ENCODE measurements at regions not wholly inside any gene's neighbourhood (a gene's known extent, or its start where the extent isn't known, plus 50 kb on each side); places are given as distances from the start of the nearest gene placed in this dataset.

GRCh38 chr2:180871649-180872048, 108.8 kb upstream of the UBE2E3 start:
- DNase-seq, result no peak
- peaks cover 0 to under 1% (median 0%) of the 10 kb centered on the region in 8 donors for H3K9me3 ChIP-seq
- TF ChIP-seq POLR2A (IDR thresholded peaks at IDR 0.05), result no peak
- no peak for TF ChIP-seq CTCF (IDR thresholded peaks at IDR 0.05 in 8 of 11, conservative IDR thresholded peaks at IDR 0.05 in 3 of 11)
- no peak for TF ChIP-seq POLR2AphosphoS5 (IDR thresholded peaks at IDR 0.05)
- no peaks in the 10 kb centered on the region for H3K36me3 ChIP-seq
- intact Hi-C loops (cut with DNase I; ENCODE audit: low total_unique reads), result no loop called here
- no peak overlapping the region for H3K27ac ChIP-seq
- 57 to 70% (median 64%) methylated on average over 4 of the region's 4 CpGs for WGBS, 5 donors
- H3K4me1 ChIP-seq, result no peaks in the 10 kb centered on the region
- no peak overlapping the region for H3K4me3 ChIP-seq
- peaks cover 0 to 10% (median 0%) of the 10 kb centered on the region in 7 donors for H3K27me3 ChIP-seq (replicated peaks in 1 of 7)

- intact Hi-C loops (cut with DNase I; ENCODE audit: low total_unique reads), result no loop called here
- TF ChIP-seq POLR2A (IDR thresholded peaks at IDR 0.05), result no peak
- TF ChIP-seq POLR2AphosphoS5 (IDR thresholded peaks at IDR 0.05), result no peak
- TF ChIP-seq CTCF (IDR thresholded peaks at IDR 0.05 in 8 of 11, conservative IDR thresholded peaks at IDR 0.05 in 3 of 11), result no peak
- no peak overlapping the region for H3K4me3 ChIP-seq
- no peak for DNase-seq
- H3K27me3 ChIP-seq (replicated peaks in 1 of 7), result no peaks in the 10 kb centered on the region
- H3K36me3 ChIP-seq, result no peaks in the 10 kb centered on the region
- 78 to 99% (median 87%) methylated on average over 2 of the region's 2 CpGs for WGBS, 5 donors
- no peaks in the 10 kb centered on the region for H3K4me1 ChIP-seq
- H3K9me3 ChIP-seq, result peaks cover 0 to 3% (median 0%) of the 10 kb centered on the region in 8 donors
- no peak overlapping the region for H3K27ac ChIP-seq
Observed at GRCh38 chr2:180849851-180850250, 130.6 kb upstream of the UBE2E3 start.

- Histone ChIP-seq H3K27me3 (replicated peaks in 1 of 7) (no peaks in the 10 kb centered on the region), H3K4me3 (no peak overlapping the region), H3K4me1 (no peaks in the 10 kb centered on the region), H3K27ac (no peak overlapping the region), H3K9me3 (no peaks in the 10 kb centered on the region), H3K36me3 (no peaks in the 10 kb centered on the region)
- intact Hi-C loops (cut with DNase I; ENCODE audit: low total_unique reads), result no loop called here
- TF ChIP-seq CTCF (IDR thresholded peaks at IDR 0.05 in 8 of 11, conservative IDR thresholded peaks at IDR 0.05 in 3 of 11) (no peak), POLR2AphosphoS5 (IDR thresholded peaks at IDR 0.05) (no peak), POLR2A (IDR thresholded peaks at IDR 0.05) (no peak)
- no peak for DNase-seq
Observed at GRCh38 chr2:180848393-180848792, 132.0 kb upstream of the UBE2E3 start.

- intact Hi-C loops (cut with DNase I; ENCODE audit: low total_unique reads), result no loop called here
- no peaks in the 10 kb centered on the region for H3K27me3 ChIP-seq (replicated peaks in 1 of 7)
Observed at GRCh38 chr2:180846756-180847472, 133.5 kb upstream of the UBE2E3 start.

More at GRCh38 chr2:180846756-180847472, 133.5 kb upstream of the UBE2E3 start:
- 68 to 89% (median 84%) methylated on average over 3 of the region's 3 CpGs for WGBS, 5 donors
- Histone ChIP-seq H3K36me3 (no peaks in the 10 kb centered on the region), H3K4me1 (no peaks in the 10 kb centered on the region), H3K27ac (no peak overlapping the region), H3K4me3 (no peak overlapping the region), H3K9me3 (no peaks in the 10 kb centered on the region)
- no peak for TF ChIP-seq CTCF (IDR thresholded peaks at IDR 0.05 in 8 of 11, conservative IDR thresholded peaks at IDR 0.05 in 3 of 11)
- no peak for TF ChIP-seq POLR2A (IDR thresholded peaks at IDR 0.05)
- no peak for TF ChIP-seq POLR2AphosphoS5 (IDR thresholded peaks at IDR 0.05)
- no peak for DNase-seq

Data from spleen (tissue), 11 donors.